GM12892 (cell line): ENCODE measurements at regions not wholly inside any gene's neighbourhood (a gene's known extent, or its start where the extent isn't known, plus 50 kb on each side); places are given as distances from the start of the nearest gene placed in this dataset.

Experiments
- POLR2A ChIP-seq: IDR thresholded peaks from 2 replicates; pipeline ENCODE4 v1.6.1; 2011; ENCODE audit warnings: low read depth, low read length, control low read depth
- POLR2AphosphoS5 ChIP-seq: IDR thresholded peaks from 2 replicates; pipeline ENCODE4 v1.6.1; 2011; ENCODE audit warnings: low read depth, low read length, control low read depth

DNA sequence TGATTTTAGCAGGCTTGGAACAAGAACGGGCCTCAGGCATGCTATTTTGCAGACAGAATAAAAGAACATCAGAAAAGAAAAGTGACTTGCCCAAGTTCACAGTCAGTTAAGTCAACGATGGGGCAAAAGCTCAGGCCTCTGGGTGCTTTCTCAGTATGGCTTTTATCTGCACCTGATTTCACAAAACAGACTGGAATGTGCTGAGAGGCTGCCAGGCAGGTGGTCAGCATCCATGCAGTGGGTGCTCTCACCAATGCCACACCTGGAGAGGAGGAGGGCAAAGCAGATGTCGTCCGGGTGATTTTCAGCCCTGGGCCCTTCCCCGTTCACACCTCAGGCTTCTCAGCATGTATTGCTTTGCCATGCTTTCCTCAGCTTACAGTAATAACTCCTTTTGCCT is 854.6 kb downstream of the RNF144A start:
- TF ChIP-seq POLR2AphosphoS5 (no peak), POLR2A (no peak)
